ENCODE measurements at regions not wholly inside any gene's neighbourhood (a gene's known extent, or its start where the extent isn't known, plus 50 kb on each side); places are given as distances from the start of the nearest gene placed in this dataset.

DNA sequence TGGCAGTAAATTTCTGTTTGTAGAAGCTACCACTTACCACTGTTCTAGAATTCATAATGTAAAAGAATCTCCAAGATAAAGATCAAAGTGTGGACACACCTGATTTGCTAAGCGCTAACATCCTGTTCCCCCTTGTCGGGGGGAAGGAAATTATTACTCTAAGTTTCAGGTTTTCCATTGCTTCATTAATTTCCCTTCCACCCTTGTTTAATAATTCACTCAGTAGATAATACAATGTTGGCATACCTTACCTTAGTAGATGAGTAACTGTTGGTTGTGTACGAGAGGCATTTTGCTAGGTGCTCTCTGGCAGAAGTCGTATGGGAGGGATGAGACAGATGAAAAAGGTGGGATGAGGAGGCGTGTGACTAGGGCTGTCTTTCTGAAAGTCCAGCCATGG lies 641.2 kb upstream of the ARRDC4 start:
- Mint-ChIP-seq H3K9me3 (no peaks in the 10 kb centered on the region), H3K27ac (no peak overlapping the region), H3K4me3 (no peak overlapping the region), H3K4me1 (peaks cover 23% of the 10 kb centered on the region), H3K27me3 (ENCODE audit: low read depth, poor library complexity) (no peaks in the 10 kb centered on the region), H3K36me3 (ENCODE audit: low read depth) (no peaks in the 10 kb centered on the region)
- no peak for DNase-seq
- TF ChIP-seq, protein P1, sequence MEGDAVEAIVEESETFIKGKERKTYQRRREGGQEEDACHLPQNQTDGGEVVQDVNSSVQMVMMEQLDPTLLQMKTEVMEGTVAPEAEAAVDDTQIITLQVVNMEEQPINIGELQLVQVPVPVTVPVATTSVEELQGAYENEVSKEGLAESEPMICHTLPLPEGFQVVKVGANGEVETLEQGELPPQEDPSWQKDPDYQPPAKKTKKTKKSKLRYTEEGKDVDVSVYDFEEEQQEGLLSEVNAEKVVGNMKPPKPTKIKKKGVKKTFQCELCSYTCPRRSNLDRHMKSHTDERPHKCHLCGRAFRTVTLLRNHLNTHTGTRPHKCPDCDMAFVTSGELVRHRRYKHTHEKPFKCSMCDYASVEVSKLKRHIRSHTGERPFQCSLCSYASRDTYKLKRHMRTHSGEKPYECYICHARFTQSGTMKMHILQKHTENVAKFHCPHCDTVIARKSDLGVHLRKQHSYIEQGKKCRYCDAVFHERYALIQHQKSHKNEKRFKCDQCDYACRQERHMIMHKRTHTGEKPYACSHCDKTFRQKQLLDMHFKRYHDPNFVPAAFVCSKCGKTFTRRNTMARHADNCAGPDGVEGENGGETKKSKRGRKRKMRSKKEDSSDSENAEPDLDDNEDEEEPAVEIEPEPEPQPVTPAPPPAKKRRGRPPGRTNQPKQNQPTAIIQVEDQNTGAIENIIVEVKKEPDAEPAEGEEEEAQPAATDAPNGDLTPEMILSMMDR (IDR thresholded peaks at IDR 0.05) = no peak

DNA sequence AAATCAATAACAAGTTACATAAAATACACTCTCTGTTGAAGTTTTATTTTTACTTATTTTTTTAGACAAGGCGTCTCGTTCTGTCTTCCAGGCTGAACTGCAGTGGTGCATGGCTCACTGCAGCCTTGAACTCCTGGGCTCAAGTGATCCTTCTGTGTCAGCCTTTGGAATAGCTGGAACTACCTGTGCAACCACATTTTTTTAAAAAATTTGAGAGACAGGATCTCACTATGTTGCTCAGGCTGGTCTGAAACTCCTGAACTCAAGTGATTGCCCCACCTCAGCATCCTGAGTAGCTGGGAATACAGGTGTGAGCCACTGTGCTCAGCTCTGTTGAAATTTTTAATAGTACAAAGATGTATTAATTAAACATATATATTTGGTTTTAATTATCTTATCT lies 614.3 kb upstream of the ARRDC4 start:
- Mint-ChIP-seq H3K9me3 (peaks cover 16% of the 10 kb centered on the region), H3K27me3 (ENCODE audit: low read depth, poor library complexity) (peaks cover 3% of the 10 kb centered on the region), H3K27ac (no peak overlapping the region), H3K36me3 (ENCODE audit: low read depth) (no peaks in the 10 kb centered on the region), H3K4me1 (no peaks in the 10 kb centered on the region), H3K4me3 (no peak overlapping the region)
- DNase-seq = no peak
- TF ChIP-seq, protein P1 (IDR thresholded peaks at IDR 0.05) = no peak

DNA sequence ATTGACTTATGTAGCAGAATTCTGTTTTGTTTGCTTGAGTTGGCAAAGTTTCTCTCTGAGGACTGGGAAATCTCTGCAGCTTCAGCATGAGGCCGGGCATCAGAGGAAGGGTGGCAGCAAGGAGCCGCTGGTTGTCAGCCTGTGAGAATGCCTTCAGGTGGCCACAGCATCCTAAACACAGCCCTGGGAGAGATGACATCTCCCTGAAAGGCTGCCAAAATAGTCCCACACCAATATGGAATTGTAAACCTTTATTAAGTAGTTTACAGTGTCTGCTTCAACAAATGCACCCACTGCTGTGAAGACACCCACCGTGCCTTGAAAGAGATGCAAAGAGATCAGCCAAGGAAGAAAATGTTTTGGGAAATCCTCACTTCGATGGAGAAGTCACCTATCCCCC lies 609.7 kb upstream of the ARRDC4 start:
- TF ChIP-seq, protein P1 (IDR thresholded peaks at IDR 0.05) = no peak
- H3K9me3 Mint-ChIP-seq = peaks cover 10% of the 10 kb centered on the region
- peaks cover 7% of the 10 kb centered on the region for H3K27me3 Mint-ChIP-seq (ENCODE audit: low read depth, poor library complexity)
- H3K4me3 Mint-ChIP-seq = no peak overlapping the region
- DNase-seq = no peak
- H3K27ac Mint-ChIP-seq = no peak overlapping the region
- H3K36me3 Mint-ChIP-seq (ENCODE audit: low read depth) = no peaks in the 10 kb centered on the region
- H3K4me1 Mint-ChIP-seq = no peaks in the 10 kb centered on the region

DNA sequence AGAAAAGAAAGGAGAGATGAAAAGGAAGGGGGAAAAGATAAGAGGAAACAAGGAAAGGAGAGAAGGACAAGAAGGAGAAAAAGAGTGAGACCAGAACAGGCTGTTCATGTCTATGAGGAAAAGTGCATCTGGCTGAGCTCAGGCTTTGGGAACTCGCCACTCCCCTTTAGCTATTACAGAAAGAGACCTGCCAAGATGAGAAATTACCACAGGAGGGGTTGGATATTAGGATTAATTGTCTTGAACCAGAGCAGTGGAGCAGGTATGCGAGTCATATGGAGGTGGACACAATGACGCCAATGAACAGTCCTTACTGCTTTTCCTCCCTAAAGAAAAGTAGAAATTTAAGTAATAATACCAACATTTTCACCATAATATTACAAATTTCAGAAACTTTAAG lies 577.0 kb upstream of the ARRDC4 start:
- no peaks in the 10 kb centered on the region for H3K4me1 Mint-ChIP-seq
- TF ChIP-seq, protein P1 (IDR thresholded peaks at IDR 0.05) = no peak
- no peaks in the 10 kb centered on the region for H3K9me3 Mint-ChIP-seq
- H3K27me3 Mint-ChIP-seq (ENCODE audit: low read depth, poor library complexity) = peaks cover 6% of the 10 kb centered on the region
- H3K4me3 Mint-ChIP-seq = no peak overlapping the region
- H3K27ac Mint-ChIP-seq = no peak overlapping the region
- no peak for DNase-seq
- no peaks in the 10 kb centered on the region for H3K36me3 Mint-ChIP-seq (ENCODE audit: low read depth)

DNA sequence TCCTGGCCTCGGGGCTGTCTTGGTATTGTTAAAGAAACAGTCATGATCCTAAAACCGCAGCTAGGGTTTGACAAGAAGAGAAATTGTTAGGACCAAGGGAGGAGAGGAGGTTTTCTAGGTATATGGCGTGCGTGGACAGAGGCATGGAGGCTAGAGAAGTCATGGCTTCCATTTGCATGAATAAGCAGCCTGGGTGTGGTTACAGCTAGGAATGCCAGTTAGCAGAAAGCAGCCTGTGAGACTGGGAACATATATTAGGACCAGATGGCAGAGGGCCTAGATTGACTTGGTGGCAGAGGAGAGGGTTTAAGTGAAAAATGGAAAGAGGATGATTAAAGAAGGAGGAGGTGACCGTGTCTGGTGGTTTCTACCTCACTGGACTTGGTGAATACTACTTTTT lies 573.6 kb upstream of the ARRDC4 start:
- Mint-ChIP-seq H3K4me1 (no peaks in the 10 kb centered on the region), H3K36me3 (ENCODE audit: low read depth) (no peaks in the 10 kb centered on the region), H3K9me3 (no peaks in the 10 kb centered on the region), H3K4me3 (no peak overlapping the region), H3K27ac (no peak overlapping the region), H3K27me3 (ENCODE audit: low read depth, poor library complexity) (peaks cover 6% of the 10 kb centered on the region)
- no peak for DNase-seq
- TF ChIP-seq, protein P1 (IDR thresholded peaks at IDR 0.05) = no peak

DNA sequence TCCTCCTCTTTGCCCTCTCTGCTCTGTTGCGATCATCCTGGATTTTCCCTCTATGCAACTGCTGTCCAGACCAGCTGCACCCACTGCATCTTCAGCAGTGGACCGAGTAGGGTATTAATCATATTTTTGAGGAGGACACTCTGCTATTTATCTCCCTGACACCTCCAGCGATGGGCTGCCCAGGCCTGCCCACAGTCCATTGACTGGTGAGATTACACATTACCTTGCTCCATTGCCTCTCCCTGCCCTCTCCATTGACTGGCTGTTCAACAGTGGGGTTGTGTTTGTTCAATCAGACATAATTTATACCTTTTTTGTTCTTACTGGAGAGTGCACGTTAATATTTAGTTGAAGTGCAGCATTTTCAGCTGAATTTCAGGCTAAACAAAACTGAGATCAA lies 559.3 kb upstream of the ARRDC4 start:
- H3K4me3 Mint-ChIP-seq = no peak overlapping the region
- no peak for DNase-seq
- H3K36me3 Mint-ChIP-seq (ENCODE audit: low read depth) = no peaks in the 10 kb centered on the region
- H3K4me1 Mint-ChIP-seq = peaks cover 20% of the 10 kb centered on the region
- H3K27me3 Mint-ChIP-seq (ENCODE audit: low read depth, poor library complexity) = peaks cover 11% of the 10 kb centered on the region
- no peak overlapping the region for H3K27ac Mint-ChIP-seq
- TF ChIP-seq, protein P1 (IDR thresholded peaks at IDR 0.05) = no peak
- no peaks in the 10 kb centered on the region for H3K9me3 Mint-ChIP-seq
